Caco-2 (cell line): ENCODE measurements at regions not wholly inside any gene's neighbourhood (a gene's known extent, or its start where the extent isn't known, plus 50 kb on each side); places are given as distances from the start of the nearest gene placed in this dataset.

Experiments
- BruUV-seq: library from RNA; stranded (reverse); fragments of 400-500 nt; replicated peaks from 2 replicates; lab custom pipeline; 2021; lab: Mats Ljungman, UMichigan
- CTCF ChIA-PET: fragments of 300-600 bp; sonication (Branson Sonifier 250); formaldehyde crosslinking; loops from one replicate; lab custom pipeline; 2022; ENCODE audit warnings: antibody characterized with exemption; lab: Charles Lee
- POLR2A ChIA-PET: fragments of 300-600 bp; sonication (Branson Sonifier 250); formaldehyde crosslinking; loops from one replicate; lab custom pipeline; 2022; ENCODE audit warnings: antibody characterized with exemption; lab: Charles Lee
- DNase-seq, 2 experiments: peaks; one replicate each; pipeline versions ENCODE4 v3.0.0 to v3.0.0-alpha.2; 2020 to 2022
- H3K27me3 ChIP-seq: replicated peaks from 2 replicates; pipeline ENCODE4 v1.6.0; 2011; ENCODE audit warnings: low read length; ENCODE audit not compliant: control insufficient read depth, insufficient read depth
- H3K36me3 ChIP-seq: 2 replicates; pipeline ENCODE4 v1.5.1; 2011; ENCODE audit warnings: low read length; ENCODE audit not compliant: control insufficient read depth, insufficient read depth
- H3K4me1 ChIP-seq: fragments of 250-450 bp; sonication (Bioruptor Pico); 2 replicates; pipeline ENCODE4 v1.5.1; 2020; ENCODE audit warnings: mild to moderate bottlenecking
- H3K4me3 ChIP-seq: 2 replicates; pipeline ENCODE4 v1.5.1; 2011; ENCODE audit warnings: low read depth, mild to moderate bottlenecking, control low read depth, low read length
- H3K9me3 ChIP-seq: fragments of 250-450 bp; sonication (Bioruptor Pico); 2 replicates; pipeline ENCODE4 v1.5.1; 2020; ENCODE audit warnings: mild to moderate bottlenecking, moderate library complexity
- H3K27ac Mint-ChIP-seq: one replicate; pipeline ENCODE4 v1.8.0; 2022; ENCODE audit warnings: mixed read lengths; ENCODE audit not compliant: unreplicated experiment
- H3K27me3 Mint-ChIP-seq: one replicate; pipeline ENCODE4 v1.8.0; 2022; ENCODE audit warnings: mixed read lengths; ENCODE audit not compliant: insufficient read depth, unreplicated experiment
- H3K36me3 Mint-ChIP-seq: one replicate; pipeline ENCODE4 v1.8.0; 2022; ENCODE audit warnings: mild to moderate bottlenecking, mixed read lengths; ENCODE audit not compliant: insufficient read depth, unreplicated experiment
- H3K4me1 Mint-ChIP-seq: one replicate; pipeline ENCODE4 v1.8.0; 2022; ENCODE audit warnings: low read depth, mixed read lengths; ENCODE audit not compliant: unreplicated experiment
- H3K4me3 Mint-ChIP-seq: one replicate; pipeline ENCODE4 v1.8.0; 2022; ENCODE audit warnings: mild to moderate bottlenecking, moderate library complexity, mixed read lengths; ENCODE audit not compliant: unreplicated experiment
- H3K9me3 Mint-ChIP-seq: one replicate; pipeline ENCODE4 v1.8.0; 2022; ENCODE audit warnings: mixed read lengths; ENCODE audit not compliant: unreplicated experiment
- intact Hi-C: fragments of 100-400 bp; cut with micrococcal nuclease; formaldehyde crosslinking; loops from one replicate; pipeline ENCODE4 v1.10.0; 2022; ENCODE audit not compliant: unreplicated experiment
- TF ChIP-seq, protein P1 (sequence below), 2 experiments: fragments of 200-600 bp in 1 of 2; IDR thresholded peaks; 1 replicate in 1 of 2; 2 replicates in 1 of 2; pipeline versions ENCODE4 v1.5.1 to v1.8.0; 2011 to 2022; ENCODE audit warnings: antibody characterized with exemption in 1 of 2, control low read depth in 1 of 2, inconsistent platforms in 1 of 2, low read depth in 1 of 2, low read length in 1 of 2, mild to moderate bottlenecking in 1 of 2, moderate library complexity in 1 of 2; ENCODE audit not compliant: insufficient read depth in 1 of 2, severe bottlenecking in 1 of 2, unreplicated experiment in 1 of 2

GRCh38 chr13:22483276-22483675, 697.5 kb upstream of the SGCG start:
- ChIA-PET CTCF (interaction anchor here (0.7 kb wide), 1 partner anchor 9 kb away, joined by 3 read pairs; no protein-coding TSS in a partner anchor), POLR2A (no interaction called here)
- DNase-seq, result no peak
- Mint-ChIP-seq H3K27ac (no peak overlapping the region), H3K9me3 (peaks cover 6% of the 10 kb centered on the region), H3K4me3 (no peak overlapping the region), H3K4me1 (no peaks in the 10 kb centered on the region), H3K36me3 (no peaks in the 10 kb centered on the region), H3K27me3 (no peaks in the 10 kb centered on the region)
- Histone ChIP-seq H3K9me3 (no peaks in the 10 kb centered on the region), H3K4me3 (no peak overlapping the region), H3K27me3 (no peaks in the 10 kb centered on the region), H3K36me3 (no peaks in the 10 kb centered on the region), H3K4me1 (no peaks in the 10 kb centered on the region)
- intact Hi-C loops, result no loop called here
- no TSS peak for BruUV-seq
- TF ChIP-seq, protein P1, sequence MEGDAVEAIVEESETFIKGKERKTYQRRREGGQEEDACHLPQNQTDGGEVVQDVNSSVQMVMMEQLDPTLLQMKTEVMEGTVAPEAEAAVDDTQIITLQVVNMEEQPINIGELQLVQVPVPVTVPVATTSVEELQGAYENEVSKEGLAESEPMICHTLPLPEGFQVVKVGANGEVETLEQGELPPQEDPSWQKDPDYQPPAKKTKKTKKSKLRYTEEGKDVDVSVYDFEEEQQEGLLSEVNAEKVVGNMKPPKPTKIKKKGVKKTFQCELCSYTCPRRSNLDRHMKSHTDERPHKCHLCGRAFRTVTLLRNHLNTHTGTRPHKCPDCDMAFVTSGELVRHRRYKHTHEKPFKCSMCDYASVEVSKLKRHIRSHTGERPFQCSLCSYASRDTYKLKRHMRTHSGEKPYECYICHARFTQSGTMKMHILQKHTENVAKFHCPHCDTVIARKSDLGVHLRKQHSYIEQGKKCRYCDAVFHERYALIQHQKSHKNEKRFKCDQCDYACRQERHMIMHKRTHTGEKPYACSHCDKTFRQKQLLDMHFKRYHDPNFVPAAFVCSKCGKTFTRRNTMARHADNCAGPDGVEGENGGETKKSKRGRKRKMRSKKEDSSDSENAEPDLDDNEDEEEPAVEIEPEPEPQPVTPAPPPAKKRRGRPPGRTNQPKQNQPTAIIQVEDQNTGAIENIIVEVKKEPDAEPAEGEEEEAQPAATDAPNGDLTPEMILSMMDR (IDR thresholded peaks at IDR 0.05; ENCODE audit: insufficient read depth in 1 of 2, low read depth in 1 of 2, low read length in 1 of 2, severe bottlenecking in 1 of 2, unreplicated experiment in 1 of 2), result no peak

DNA sequence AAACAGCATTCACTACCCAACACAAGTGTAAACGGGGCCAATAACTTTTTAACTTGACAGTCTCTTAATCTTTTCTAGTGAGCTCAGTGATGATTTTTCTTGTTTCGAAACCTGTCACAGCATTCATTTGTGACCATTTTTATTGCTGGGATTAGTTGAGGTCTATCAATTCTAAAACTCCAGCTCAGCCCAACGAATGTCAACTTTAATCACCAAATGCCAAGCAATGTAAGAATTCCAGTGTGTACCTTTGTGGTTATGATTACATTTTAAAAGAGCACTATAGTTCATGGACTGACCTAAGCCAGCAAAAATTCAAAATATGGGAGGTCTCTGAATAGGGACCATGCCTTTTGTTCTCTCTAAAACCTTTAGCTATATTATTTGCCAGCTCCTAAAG, 694.3 kb upstream of the SGCG start:
- no peak overlapping the region for H3K4me3 Mint-ChIP-seq
- BruUV-seq, result no TSS peak
- H3K4me3 ChIP-seq, result no peak overlapping the region
- peaks cover 6% of the 10 kb centered on the region for H3K9me3 Mint-ChIP-seq
- H3K27me3 Mint-ChIP-seq, result no peaks in the 10 kb centered on the region
- H3K4me1 ChIP-seq, result no peaks in the 10 kb centered on the region
- no peaks in the 10 kb centered on the region for H3K4me1 Mint-ChIP-seq
- H3K27ac Mint-ChIP-seq, result no peak overlapping the region
- POLR2A ChIA-PET, result no interaction called here
- no peaks in the 10 kb centered on the region for H3K9me3 ChIP-seq
- CTCF ChIA-PET, result no interaction called here
- H3K36me3 Mint-ChIP-seq, result no peaks in the 10 kb centered on the region
- H3K27me3 ChIP-seq, result no peaks in the 10 kb centered on the region
- intact Hi-C loops, result no loop called here
- TF ChIP-seq, protein P1 (IDR thresholded peaks at IDR 0.05; ENCODE audit: insufficient read depth in 1 of 2, low read depth in 1 of 2, low read length in 1 of 2, severe bottlenecking in 1 of 2, unreplicated experiment in 1 of 2), result no peak
- H3K36me3 ChIP-seq, result no peaks in the 10 kb centered on the region
- no peak for DNase-seq

DNA sequence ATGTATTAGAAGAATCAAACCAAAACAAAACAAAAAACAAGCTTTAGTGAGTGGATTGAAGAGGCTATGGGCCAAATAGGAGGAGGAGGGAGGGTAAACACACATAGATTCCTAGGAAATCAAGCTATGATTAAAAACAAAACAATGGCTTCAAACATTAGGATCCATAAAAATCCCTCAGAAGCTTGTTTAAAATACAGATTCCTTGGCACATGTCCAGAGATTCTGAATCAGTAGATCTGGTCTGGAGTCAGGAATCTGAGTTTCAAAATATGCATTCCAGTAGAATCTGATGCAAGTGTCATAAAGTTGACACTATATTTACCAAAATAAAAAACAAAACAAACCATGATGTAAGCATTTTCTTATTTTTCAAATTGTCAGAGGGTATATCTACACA, 692.8 kb upstream of the SGCG start:
- intact Hi-C loops, result no loop called here
- Mint-ChIP-seq H3K4me3 (no peak overlapping the region), H3K27ac (no peak overlapping the region), H3K9me3 (peaks cover 4% of the 10 kb centered on the region), H3K4me1 (no peaks in the 10 kb centered on the region), H3K36me3 (no peaks in the 10 kb centered on the region), H3K27me3 (no peaks in the 10 kb centered on the region)
- TF ChIP-seq, protein P1 (IDR thresholded peaks at IDR 0.05; ENCODE audit: insufficient read depth in 1 of 2, low read depth in 1 of 2, low read length in 1 of 2, severe bottlenecking in 1 of 2, unreplicated experiment in 1 of 2), result no peak
- POLR2A ChIA-PET, result no interaction called here
- H3K9me3 ChIP-seq, result no peaks in the 10 kb centered on the region
- CTCF ChIA-PET, result no interaction called here
- H3K4me1 ChIP-seq, result no peaks in the 10 kb centered on the region
- DNase-seq, result no peak
- H3K36me3 ChIP-seq, result no peaks in the 10 kb centered on the region
- BruUV-seq, result no TSS peak
- no peak overlapping the region for H3K4me3 ChIP-seq
- H3K27me3 ChIP-seq, result no peaks in the 10 kb centered on the region
